OCI-LY3 (cell line): ENCODE measurements at regions not wholly inside any gene's neighbourhood (a gene's known extent, or its start where the extent isn't known, plus 50 kb on each side); places are given as distances from the start of the nearest gene placed in this dataset.

Source experiments
- H2AFZ ChIP-seq: fragments of 200-600, 300-600 bp; shearing (Covaris generic); 2 replicates; pipeline ENCODE4 v1.6.0; 2014; ENCODE audit warnings: antibody characterized with exemption, low read depth, low read length
- H3K27ac ChIP-seq: fragments of 200-600, 300-600 bp; sonication (generic); 2 replicates; pipeline ENCODE4 v1.5.1; 2014; ENCODE audit warnings: mild to moderate bottlenecking, low read length, moderate library complexity, mixed read lengths
- H3K27me3 ChIP-seq: fragments of 200-600, 300-600 bp; sonication (generic); 2 replicates; pipeline ENCODE4 v1.6.1; 2014; ENCODE audit warnings: low read depth, low read length, mixed read lengths
- H3K36me3 ChIP-seq: fragments of 200-600, 300-600 bp; sonication (generic); replicated peaks from 2 replicates; pipeline ENCODE3; 2014; ENCODE audit warnings: low read depth, low read length, mixed read lengths
- H3K4me1 ChIP-seq: fragments of 300-600, 200-600 bp; sonication (generic); 2 replicates; pipeline ENCODE4 v1.6.1; 2014; ENCODE audit warnings: low read length, mixed read lengths
- H3K4me2 ChIP-seq: fragments of 200-600, 300-600 bp; sonication (generic); 2 replicates; pipeline ENCODE4 v1.6.1; 2014; ENCODE audit warnings: low read length, mixed read lengths
- H3K4me3 ChIP-seq: fragments of 300-600, 200-600 bp; sonication (generic); 2 replicates; pipeline ENCODE4 v1.5.1; 2014; ENCODE audit warnings: antibody characterized with exemption, mild to moderate bottlenecking, low read length, moderate library complexity
- H3K79me2 ChIP-seq: fragments of 300-600, 200-600 bp; shearing (Covaris generic); 2 replicates; pipeline ENCODE4 v1.6.1; 2014; ENCODE audit warnings: mild to moderate bottlenecking, low read length, mixed read lengths
- H3K9ac ChIP-seq: fragments of 300-600, 200-600 bp; shearing (Covaris generic); 2 replicates; pipeline ENCODE4 v1.6.0; 2014; ENCODE audit warnings: mild to moderate bottlenecking, low read length, moderate library complexity
- H3K9me3 ChIP-seq: fragments of 200-600, 300-600 bp; shearing (Covaris generic); 2 replicates; pipeline ENCODE4 v1.6.1; 2014; ENCODE audit warnings: low read length, mixed read lengths; ENCODE audit not compliant: insufficient read depth
- H4K20me1 ChIP-seq: fragments of 200-600, 300-600 bp; sonication (generic); 2 replicates; pipeline ENCODE4 v1.6.1; 2016; ENCODE audit warnings: low read length, mixed read lengths; ENCODE audit not compliant: insufficient read depth
- EZH2phosphoT487 ChIP-seq: fragments of 200-600 bp; shearing (Covaris generic); IDR thresholded peaks from 2 replicates; pipeline ENCODE4 v1.6.1; 2018; ENCODE audit warnings: antibody characterized with exemption, mixed run types, low read depth
- TF ChIP-seq, protein P1 (sequence below): fragments of 200-600, 300-600 bp; sonication (generic); IDR thresholded peaks from 2 replicates; pipeline ENCODE4 v1.5.1; 2014; ENCODE audit warnings: antibody characterized with exemption, low read length, low read depth

DNA sequence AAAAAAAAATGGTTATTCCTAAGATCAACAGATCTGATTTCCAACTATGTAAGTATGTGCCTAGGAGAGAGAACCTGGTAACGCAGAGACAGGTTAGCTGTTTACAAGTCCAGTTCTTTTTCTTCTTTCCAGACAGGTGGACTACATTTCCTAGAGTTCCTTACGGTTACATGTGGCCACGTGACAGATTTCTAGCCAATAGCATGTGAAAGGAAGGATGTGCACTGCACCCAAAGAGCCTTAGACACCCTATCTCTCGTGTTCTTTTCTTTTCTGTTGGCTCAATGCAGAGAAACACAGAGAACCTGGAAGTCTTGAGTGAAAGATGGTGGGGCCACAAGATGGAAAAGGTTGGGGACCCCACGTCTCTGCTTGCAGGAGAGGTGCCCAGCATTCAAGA is 375.9 kb downstream of the TNS1 start:
- Histone ChIP-seq H4K20me1 (no peaks in the 10 kb centered on the region), H3K4me2 (no peak overlapping the region), H3K4me1 (no peaks in the 10 kb centered on the region), H3K9ac (no peak overlapping the region), H3K36me3 (no peaks in the 10 kb centered on the region), H3K4me3 (no peak overlapping the region), H3K27me3 (peaks cover 11% of the 10 kb centered on the region; the same call in 1 of the 2 replicates), H3K9me3 (no peaks in the 10 kb centered on the region), H2AFZ (no peak overlapping the region), H3K79me2 (no peaks in the 10 kb centered on the region), H3K27ac (no peak overlapping the region)
- TF ChIP-seq EZH2phosphoT487 = no peak
- TF ChIP-seq, protein P1, sequence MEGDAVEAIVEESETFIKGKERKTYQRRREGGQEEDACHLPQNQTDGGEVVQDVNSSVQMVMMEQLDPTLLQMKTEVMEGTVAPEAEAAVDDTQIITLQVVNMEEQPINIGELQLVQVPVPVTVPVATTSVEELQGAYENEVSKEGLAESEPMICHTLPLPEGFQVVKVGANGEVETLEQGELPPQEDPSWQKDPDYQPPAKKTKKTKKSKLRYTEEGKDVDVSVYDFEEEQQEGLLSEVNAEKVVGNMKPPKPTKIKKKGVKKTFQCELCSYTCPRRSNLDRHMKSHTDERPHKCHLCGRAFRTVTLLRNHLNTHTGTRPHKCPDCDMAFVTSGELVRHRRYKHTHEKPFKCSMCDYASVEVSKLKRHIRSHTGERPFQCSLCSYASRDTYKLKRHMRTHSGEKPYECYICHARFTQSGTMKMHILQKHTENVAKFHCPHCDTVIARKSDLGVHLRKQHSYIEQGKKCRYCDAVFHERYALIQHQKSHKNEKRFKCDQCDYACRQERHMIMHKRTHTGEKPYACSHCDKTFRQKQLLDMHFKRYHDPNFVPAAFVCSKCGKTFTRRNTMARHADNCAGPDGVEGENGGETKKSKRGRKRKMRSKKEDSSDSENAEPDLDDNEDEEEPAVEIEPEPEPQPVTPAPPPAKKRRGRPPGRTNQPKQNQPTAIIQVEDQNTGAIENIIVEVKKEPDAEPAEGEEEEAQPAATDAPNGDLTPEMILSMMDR = no peak

DNA sequence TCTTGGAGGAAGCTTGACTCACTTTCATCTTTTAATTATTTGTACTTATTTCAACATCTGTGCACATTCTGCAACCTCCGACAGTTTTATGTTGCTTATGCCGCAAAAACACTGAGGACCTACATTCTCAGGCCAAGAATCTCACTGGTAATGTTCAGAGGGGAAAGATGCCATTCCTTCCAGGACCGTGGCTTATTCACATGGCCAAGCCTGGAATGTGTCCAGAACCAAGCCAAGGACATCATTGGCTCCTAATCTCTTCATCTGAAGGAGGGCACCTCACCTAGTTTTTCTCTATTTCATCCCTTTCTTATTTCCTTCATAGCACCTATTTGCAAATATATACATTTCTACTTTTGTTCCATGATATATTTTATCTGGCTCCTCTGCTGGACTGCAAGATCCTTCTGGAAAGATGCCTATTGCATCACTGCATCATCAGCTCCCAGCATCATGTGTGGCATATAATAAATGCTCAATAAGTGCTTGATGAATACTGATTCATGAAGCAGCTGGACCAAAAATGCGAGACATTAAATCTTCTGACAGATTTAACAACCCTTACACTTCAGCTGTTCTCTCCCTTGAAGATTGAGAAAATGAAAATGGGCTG is 377.1 kb downstream of the TNS1 start:
- H2AFZ ChIP-seq = no peak overlapping the region
- H3K4me2 ChIP-seq = no peak overlapping the region
- H3K27me3 ChIP-seq = peaks cover 14% of the 10 kb centered on the region; the same call in 1 of the 2 replicates
- no peak overlapping the region for H3K9ac ChIP-seq
- H3K9me3 ChIP-seq = no peaks in the 10 kb centered on the region
- no peak overlapping the region for H3K4me3 ChIP-seq
- no peaks in the 10 kb centered on the region for H4K20me1 ChIP-seq
- no peaks in the 10 kb centered on the region for H3K36me3 ChIP-seq
- TF ChIP-seq, protein P1 = no peak
- no peak for TF ChIP-seq EZH2phosphoT487
- no peaks in the 10 kb centered on the region for H3K4me1 ChIP-seq
- no peaks in the 10 kb centered on the region for H3K79me2 ChIP-seq
- no peak overlapping the region for H3K27ac ChIP-seq

DNA sequence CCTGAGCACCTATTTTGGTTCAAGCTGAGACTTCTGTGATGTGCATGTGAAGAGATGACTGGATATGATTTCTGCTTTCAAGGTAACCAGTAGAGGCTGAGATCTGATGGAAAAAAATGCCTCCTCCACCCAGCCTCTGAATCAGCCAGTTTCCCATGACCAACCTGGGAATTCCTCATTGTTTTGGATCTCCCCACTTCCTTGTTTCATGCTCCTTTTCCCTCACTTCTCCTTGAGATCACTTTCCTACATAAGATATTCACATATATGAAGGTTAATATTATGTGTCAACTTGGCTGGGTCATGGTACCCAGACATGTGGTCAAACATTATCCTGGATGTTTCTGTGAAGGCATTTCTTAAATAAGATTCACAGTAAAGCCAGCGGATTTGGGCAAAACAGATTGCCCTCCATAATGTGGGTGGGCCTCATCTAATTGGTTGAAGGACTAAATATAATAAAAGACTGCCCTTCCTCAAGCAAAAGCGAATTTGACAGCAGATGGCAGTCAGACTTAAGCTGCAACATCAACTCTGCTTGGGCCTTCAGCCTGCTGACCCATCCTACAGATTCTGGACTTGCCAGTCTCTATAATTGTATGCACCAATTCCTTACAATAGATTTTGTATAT is 379.4 kb downstream of the TNS1 start:
- no peak overlapping the region for H3K4me2 ChIP-seq
- no peak overlapping the region for H3K4me3 ChIP-seq
- no peak overlapping the region for H3K27ac ChIP-seq
- H2AFZ ChIP-seq = no peak overlapping the region
- H3K27me3 ChIP-seq = peaks cover 13% of the 10 kb centered on the region; the same call in 1 of the 2 replicates
- H4K20me1 ChIP-seq = no peaks in the 10 kb centered on the region
- no peak overlapping the region for H3K9ac ChIP-seq
- TF ChIP-seq EZH2phosphoT487 = no peak
- TF ChIP-seq, protein P1 = no peak
- no peaks in the 10 kb centered on the region for H3K79me2 ChIP-seq
- H3K9me3 ChIP-seq = no peaks in the 10 kb centered on the region
- H3K36me3 ChIP-seq = no peaks in the 10 kb centered on the region
- no peaks in the 10 kb centered on the region for H3K4me1 ChIP-seq

DNA sequence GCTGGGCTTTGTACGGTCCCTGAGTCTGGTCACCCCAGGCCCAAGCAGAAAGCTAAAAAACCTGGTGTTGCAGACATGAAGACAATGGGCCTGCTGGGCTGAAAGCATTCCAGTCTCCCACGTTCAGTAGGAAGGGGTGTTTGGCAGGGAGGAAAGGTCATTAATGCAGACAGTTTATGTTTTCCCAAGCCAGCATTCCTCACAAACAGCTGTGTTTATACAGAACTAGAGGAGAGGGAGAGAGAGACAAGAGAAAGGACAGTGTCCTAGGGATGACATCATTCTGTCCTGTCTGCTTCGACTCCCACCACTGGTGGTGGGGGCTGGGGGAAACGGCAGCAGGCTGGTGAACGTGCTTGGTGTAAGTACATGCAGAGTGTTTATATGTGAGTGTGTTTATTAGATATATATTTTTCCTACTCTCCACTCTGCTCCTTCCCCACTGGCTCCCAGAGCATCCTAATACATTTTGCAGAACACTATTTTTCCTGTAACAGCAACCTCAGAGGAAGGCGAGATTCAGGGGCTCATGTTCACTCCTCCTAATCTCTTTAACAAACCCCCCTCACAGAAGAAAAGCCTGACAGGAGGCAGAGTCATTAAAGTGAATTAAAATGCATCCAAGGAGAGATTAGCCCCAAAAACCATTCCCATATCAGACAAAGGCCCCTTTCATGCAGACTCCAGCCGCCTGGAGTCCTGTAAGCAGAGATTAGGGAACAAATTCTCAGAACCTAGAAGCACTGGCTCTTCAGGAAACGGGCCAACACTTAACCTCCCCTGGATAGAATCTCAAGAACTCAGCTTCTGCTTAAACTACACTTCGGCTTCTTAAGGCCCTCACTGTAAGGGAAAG is 380.4 kb downstream of the TNS1 start:
- H3K27ac ChIP-seq = no peak overlapping the region
- no peaks in the 10 kb centered on the region for H3K4me1 ChIP-seq
- H3K36me3 ChIP-seq = no peaks in the 10 kb centered on the region
- H4K20me1 ChIP-seq = no peaks in the 10 kb centered on the region
- TF ChIP-seq EZH2phosphoT487 = no peak
- TF ChIP-seq, protein P1 = no peak
- no peak overlapping the region for H3K9ac ChIP-seq
- peaks cover 13% of the 10 kb centered on the region; the same call in 1 of the 2 replicates for H3K27me3 ChIP-seq
- H3K9me3 ChIP-seq = no peaks in the 10 kb centered on the region
- no peaks in the 10 kb centered on the region for H3K79me2 ChIP-seq
- no peak overlapping the region for H3K4me3 ChIP-seq
- H2AFZ ChIP-seq = no peak overlapping the region
- no peak overlapping the region for H3K4me2 ChIP-seq
